ENCODE measurements at regions not wholly inside any gene's neighbourhood (a gene's known extent, or its start where the extent isn't known, plus 50 kb on each side); places are given as distances from the start of the nearest gene placed in this dataset.

DNA sequence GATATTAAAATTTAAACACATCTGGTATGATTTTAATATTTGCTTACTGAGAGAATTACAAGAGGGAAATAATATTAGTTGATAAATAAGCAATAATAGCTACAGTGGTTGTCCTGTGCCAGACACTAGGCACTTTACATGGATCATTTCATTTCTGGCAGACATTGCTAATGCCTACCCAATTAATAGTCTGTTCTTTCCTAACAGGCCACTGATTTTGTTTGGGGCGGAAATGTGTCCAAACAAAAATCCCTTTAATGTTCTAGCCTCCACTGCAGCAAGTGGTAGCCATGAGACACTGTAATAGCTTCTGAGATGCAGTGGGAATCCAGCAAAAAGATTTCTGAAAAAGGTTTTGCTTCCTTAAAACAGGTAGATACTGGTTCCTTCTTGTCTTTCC lies 527.4 kb downstream of the CSNK1G3 start:
- Histone ChIP-seq H3K27me3 (ENCODE audit: control insufficient read depth, insufficient read depth, low read length) (no peaks in the 10 kb centered on the region), H3K9ac (ENCODE audit: insufficient read depth, low read length) (no peak overlapping the region), H3K9me3 (ENCODE audit: control insufficient read depth, insufficient read depth, low read depth, low read length) (no peaks in the 10 kb centered on the region), H3K27ac (ENCODE audit: insufficient read depth, low read length) (no peak overlapping the region), H3K79me2 (ENCODE audit: control insufficient read depth, insufficient read depth, low read length) (no peaks in the 10 kb centered on the region), H3K4me2 (ENCODE audit: extremely low read depth, insufficient read depth, low read length) (no peak overlapping the region), H2AFZ (ENCODE audit: low read length) (no peak overlapping the region), H3K4me3 (replicated peaks in 1 of 4; ENCODE audit: control extremely low read depth in 1 of 4, insufficient read depth in 1 of 4, low read depth in 3 of 4, low read length in 4 of 4) (no peak overlapping the region), H3K4me1 (ENCODE audit: control insufficient read depth, extremely low read depth, insufficient read depth, low read length) (no peaks in the 10 kb centered on the region), H4K20me1 (ENCODE audit: control insufficient read depth, extremely low read depth, insufficient read depth, low read length) (no peaks in the 10 kb centered on the region), H3K36me3 (ENCODE audit: control insufficient read depth, insufficient read depth, low read length) (no peaks in the 10 kb centered on the region)
- DNase-seq (ENCODE audit: low read depth in 2 of 2) = no peak
- no peak for TF ChIP-seq EZH2 (IDR thresholded peaks at IDR 0.05; ENCODE audit: low read length, missing control alignments)
- TF ChIP-seq, protein P1, sequence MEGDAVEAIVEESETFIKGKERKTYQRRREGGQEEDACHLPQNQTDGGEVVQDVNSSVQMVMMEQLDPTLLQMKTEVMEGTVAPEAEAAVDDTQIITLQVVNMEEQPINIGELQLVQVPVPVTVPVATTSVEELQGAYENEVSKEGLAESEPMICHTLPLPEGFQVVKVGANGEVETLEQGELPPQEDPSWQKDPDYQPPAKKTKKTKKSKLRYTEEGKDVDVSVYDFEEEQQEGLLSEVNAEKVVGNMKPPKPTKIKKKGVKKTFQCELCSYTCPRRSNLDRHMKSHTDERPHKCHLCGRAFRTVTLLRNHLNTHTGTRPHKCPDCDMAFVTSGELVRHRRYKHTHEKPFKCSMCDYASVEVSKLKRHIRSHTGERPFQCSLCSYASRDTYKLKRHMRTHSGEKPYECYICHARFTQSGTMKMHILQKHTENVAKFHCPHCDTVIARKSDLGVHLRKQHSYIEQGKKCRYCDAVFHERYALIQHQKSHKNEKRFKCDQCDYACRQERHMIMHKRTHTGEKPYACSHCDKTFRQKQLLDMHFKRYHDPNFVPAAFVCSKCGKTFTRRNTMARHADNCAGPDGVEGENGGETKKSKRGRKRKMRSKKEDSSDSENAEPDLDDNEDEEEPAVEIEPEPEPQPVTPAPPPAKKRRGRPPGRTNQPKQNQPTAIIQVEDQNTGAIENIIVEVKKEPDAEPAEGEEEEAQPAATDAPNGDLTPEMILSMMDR (conservative IDR thresholded peaks at IDR 0.05 in 1 of 2, IDR thresholded peaks at IDR 0.05 in 1 of 2; ENCODE audit: low read depth in 1 of 2, low read length in 2 of 2) = no peak

- DNase-seq (ENCODE audit: low read depth in 2 of 2) = no peak
- Histone ChIP-seq H2AFZ (ENCODE audit: low read length) (no peak overlapping the region), H3K4me3 (replicated peaks in 1 of 4; ENCODE audit: control extremely low read depth in 1 of 4, insufficient read depth in 1 of 4, low read depth in 3 of 4, low read length in 4 of 4) (no peak overlapping the region), H3K27ac (ENCODE audit: insufficient read depth, low read length) (no peak overlapping the region), H3K9ac (ENCODE audit: insufficient read depth, low read length) (no peak overlapping the region), H3K4me1 (ENCODE audit: control insufficient read depth, extremely low read depth, insufficient read depth, low read length) (no peaks in the 10 kb centered on the region), H4K20me1 (ENCODE audit: control insufficient read depth, extremely low read depth, insufficient read depth, low read length) (no peaks in the 10 kb centered on the region), H3K36me3 (ENCODE audit: control insufficient read depth, insufficient read depth, low read length) (no peaks in the 10 kb centered on the region), H3K79me2 (ENCODE audit: control insufficient read depth, insufficient read depth, low read length) (no peaks in the 10 kb centered on the region), H3K27me3 (ENCODE audit: control insufficient read depth, insufficient read depth, low read length) (no peaks in the 10 kb centered on the region), H3K9me3 (ENCODE audit: control insufficient read depth, insufficient read depth, low read depth, low read length) (no peaks in the 10 kb centered on the region), H3K4me2 (ENCODE audit: extremely low read depth, insufficient read depth, low read length) (no peak overlapping the region)
- TF ChIP-seq EZH2 (IDR thresholded peaks at IDR 0.05; ENCODE audit: low read length, missing control alignments) = no peak
- TF ChIP-seq, protein P1 (conservative IDR thresholded peaks at IDR 0.05 in 1 of 2, IDR thresholded peaks at IDR 0.05 in 1 of 2; ENCODE audit: low read depth in 1 of 2, low read length in 2 of 2) = no peak
Observed at GRCh38 chr5:124036786-124037185, 524.8 kb downstream of the CSNK1G3 start.

DNA sequence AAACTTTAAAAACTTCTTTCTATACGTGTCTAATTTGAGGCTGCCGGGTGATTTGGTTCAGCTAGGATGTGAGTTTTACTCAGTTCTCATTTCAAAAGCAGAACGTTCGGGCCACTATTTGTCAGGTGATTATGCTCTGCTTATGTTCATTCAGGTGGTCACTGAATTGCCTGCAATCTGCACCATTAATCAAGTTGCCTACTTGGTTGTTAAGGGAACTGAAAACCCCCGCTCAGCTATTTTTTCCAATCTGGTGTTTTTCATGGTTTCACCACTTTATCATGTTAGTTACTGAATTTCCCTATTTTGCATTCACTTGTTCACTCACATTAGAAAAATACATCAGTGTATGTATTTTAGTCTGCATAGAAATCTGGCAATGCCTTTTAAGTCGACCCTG lies 523.0 kb downstream of the CSNK1G3 start:
- no peaks in the 10 kb centered on the region for H3K27me3 ChIP-seq (ENCODE audit: control insufficient read depth, insufficient read depth, low read length)
- DNase-seq (ENCODE audit: low read depth in 2 of 2) = no peak
- no peaks in the 10 kb centered on the region for H4K20me1 ChIP-seq (ENCODE audit: control insufficient read depth, extremely low read depth, insufficient read depth, low read length)
- H3K36me3 ChIP-seq (ENCODE audit: control insufficient read depth, insufficient read depth, low read length) = no peaks in the 10 kb centered on the region
- H3K4me1 ChIP-seq (ENCODE audit: control insufficient read depth, extremely low read depth, insufficient read depth, low read length) = no peaks in the 10 kb centered on the region
- no peak overlapping the region for H3K9ac ChIP-seq (ENCODE audit: insufficient read depth, low read length)
- no peak overlapping the region for H3K4me2 ChIP-seq (ENCODE audit: extremely low read depth, insufficient read depth, low read length)
- H3K9me3 ChIP-seq (ENCODE audit: control insufficient read depth, insufficient read depth, low read depth, low read length) = no peaks in the 10 kb centered on the region
- H3K79me2 ChIP-seq (ENCODE audit: control insufficient read depth, insufficient read depth, low read length) = no peaks in the 10 kb centered on the region
- H3K4me3 ChIP-seq (replicated peaks in 1 of 4; ENCODE audit: control extremely low read depth in 1 of 4, insufficient read depth in 1 of 4, low read depth in 3 of 4, low read length in 4 of 4) = no peak overlapping the region
- no peak overlapping the region for H2AFZ ChIP-seq (ENCODE audit: low read length)
- H3K27ac ChIP-seq (ENCODE audit: insufficient read depth, low read length) = no peak overlapping the region
- no peak for TF ChIP-seq EZH2 (IDR thresholded peaks at IDR 0.05; ENCODE audit: low read length, missing control alignments)
- TF ChIP-seq, protein P1 (conservative IDR thresholded peaks at IDR 0.05 in 1 of 2, IDR thresholded peaks at IDR 0.05 in 1 of 2; ENCODE audit: low read depth in 1 of 2, low read length in 2 of 2) = no peak

Measured in fibroblast of lung (primary cell).